Osteoblast (primary cell): ENCODE measurements at regions not wholly inside any gene's neighbourhood (a gene's known extent, or its start where the extent isn't known, plus 50 kb on each side); places are given as distances from the start of the nearest gene placed in this dataset.

ENCODE experiments used
- DNase-seq: peaks from one replicate; pipeline ENCODE4 v3.0.0; 2011; ENCODE audit warnings: low spot score, mixed read lengths; ENCODE audit not compliant: insufficient read length; ENCODE audit errors: missing footprints
- H2AFZ ChIP-seq: 2 replicates; pipeline ENCODE4 v1.6.0; 2011; ENCODE audit warnings: mild to moderate bottlenecking, low read length
- H3K27ac ChIP-seq: 2 replicates; pipeline ENCODE4 v1.5.1; 2011; ENCODE audit warnings: mild to moderate bottlenecking, low read depth, low read length, moderate library complexity
- H3K27me3 ChIP-seq: 2 replicates; pipeline ENCODE4 v1.6.0; 2012; ENCODE audit warnings: mild to moderate bottlenecking, control low read depth, inconsistent platforms, low read length, moderate library complexity; ENCODE audit not compliant: insufficient read depth
- H3K36me3 ChIP-seq: 2 replicates; pipeline ENCODE4 v1.5.1; 2011; ENCODE audit warnings: mild to moderate bottlenecking, low read length, control low read depth, moderate library complexity; ENCODE audit not compliant: insufficient read depth
- H3K4me1 ChIP-seq: 2 replicates; pipeline ENCODE4 v1.5.1; 2011; ENCODE audit warnings: mild to moderate bottlenecking, low read length, control low read depth, moderate library complexity; ENCODE audit not compliant: insufficient read depth
- H3K4me2 ChIP-seq: 2 replicates; pipeline ENCODE4 v1.6.0; 2011; ENCODE audit warnings: mild to moderate bottlenecking, low read length; ENCODE audit not compliant: insufficient read depth
- H3K4me3 ChIP-seq: fragments of 200-600 bp; sonication (generic); 3 replicates; pipeline ENCODE4 v1.5.1; 2012; ENCODE audit warnings: mild to moderate bottlenecking, low read length, inconsistent platforms; ENCODE audit not compliant: insufficient read depth
- H3K79me2 ChIP-seq: 2 replicates; pipeline ENCODE4 v1.6.0; 2012; ENCODE audit warnings: mild to moderate bottlenecking, low read length, control low read depth, inconsistent platforms; ENCODE audit not compliant: insufficient read depth
- H3K9me3 ChIP-seq: 2 replicates; pipeline ENCODE4 v1.5.1; 2011; ENCODE audit warnings: low read depth, low read length, control low read depth
- H4K20me1 ChIP-seq: 2 replicates; pipeline ENCODE4 v1.6.0; 2012; ENCODE audit warnings: mild to moderate bottlenecking, low read length, control low read depth; ENCODE audit not compliant: insufficient read depth
- TF ChIP-seq, protein P1 (sequence below): IDR thresholded peaks from 2 replicates; pipeline ENCODE4 v1.5.1; 2011; ENCODE audit warnings: mild to moderate bottlenecking, low read depth, low read length, moderate library complexity; ENCODE audit errors: extremely low read depth

DNA sequence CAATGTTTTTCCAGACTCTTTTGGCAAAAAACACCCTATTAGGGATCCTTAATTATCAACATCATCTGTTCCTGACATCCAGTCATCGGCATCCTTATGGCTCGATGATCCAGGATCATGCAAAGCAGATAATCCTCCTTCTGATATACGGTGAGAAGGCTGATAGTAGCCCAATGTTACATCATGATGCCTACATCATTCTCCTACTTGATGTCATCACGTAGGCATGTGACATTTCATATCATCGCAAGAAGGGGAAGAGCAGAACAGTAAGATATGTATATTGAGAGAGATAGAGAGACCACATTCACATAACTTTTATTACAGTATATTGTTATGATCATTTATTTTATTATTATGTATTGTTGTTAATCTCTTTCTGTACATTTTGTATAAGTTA lies 168.6 kb downstream of the ADAMTS15 start:
- no peak overlapping the region for H2AFZ ChIP-seq
- H3K4me3 ChIP-seq: no peak overlapping the region
- no peak overlapping the region for H3K4me2 ChIP-seq
- H3K9me3 ChIP-seq: peaks cover 3% of the 10 kb centered on the region
- H3K36me3 ChIP-seq: no peaks in the 10 kb centered on the region
- H3K79me2 ChIP-seq: no peaks in the 10 kb centered on the region
- DNase-seq: no peak
- H3K27ac ChIP-seq: no peak overlapping the region
- H3K4me1 ChIP-seq: peaks cover 10% of the 10 kb centered on the region
- TF ChIP-seq, protein P1, sequence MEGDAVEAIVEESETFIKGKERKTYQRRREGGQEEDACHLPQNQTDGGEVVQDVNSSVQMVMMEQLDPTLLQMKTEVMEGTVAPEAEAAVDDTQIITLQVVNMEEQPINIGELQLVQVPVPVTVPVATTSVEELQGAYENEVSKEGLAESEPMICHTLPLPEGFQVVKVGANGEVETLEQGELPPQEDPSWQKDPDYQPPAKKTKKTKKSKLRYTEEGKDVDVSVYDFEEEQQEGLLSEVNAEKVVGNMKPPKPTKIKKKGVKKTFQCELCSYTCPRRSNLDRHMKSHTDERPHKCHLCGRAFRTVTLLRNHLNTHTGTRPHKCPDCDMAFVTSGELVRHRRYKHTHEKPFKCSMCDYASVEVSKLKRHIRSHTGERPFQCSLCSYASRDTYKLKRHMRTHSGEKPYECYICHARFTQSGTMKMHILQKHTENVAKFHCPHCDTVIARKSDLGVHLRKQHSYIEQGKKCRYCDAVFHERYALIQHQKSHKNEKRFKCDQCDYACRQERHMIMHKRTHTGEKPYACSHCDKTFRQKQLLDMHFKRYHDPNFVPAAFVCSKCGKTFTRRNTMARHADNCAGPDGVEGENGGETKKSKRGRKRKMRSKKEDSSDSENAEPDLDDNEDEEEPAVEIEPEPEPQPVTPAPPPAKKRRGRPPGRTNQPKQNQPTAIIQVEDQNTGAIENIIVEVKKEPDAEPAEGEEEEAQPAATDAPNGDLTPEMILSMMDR: no peak
- peaks cover 6% of the 10 kb centered on the region for H3K27me3 ChIP-seq
- H4K20me1 ChIP-seq: no peaks in the 10 kb centered on the region

DNA sequence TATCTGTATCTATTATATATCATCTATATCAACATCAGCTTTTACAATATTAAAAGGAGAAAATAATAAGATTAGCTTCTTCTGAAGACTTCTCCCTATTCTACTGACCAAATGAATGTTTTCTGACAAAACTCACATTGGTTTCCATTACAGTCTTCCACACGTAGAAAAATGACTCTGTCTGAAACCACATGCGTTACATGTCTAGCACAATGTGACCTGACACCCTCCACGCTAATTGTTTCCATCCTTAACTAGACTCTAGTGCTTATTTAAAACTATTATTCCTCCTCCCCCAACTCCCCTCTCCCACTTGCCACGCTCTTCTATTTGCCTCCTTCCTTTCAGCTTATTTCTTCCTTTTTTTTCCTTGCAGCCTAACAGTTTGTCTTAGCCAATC lies 172.1 kb downstream of the ADAMTS15 start:
- Histone ChIP-seq H3K27ac (no peak overlapping the region), H3K9me3 (peaks cover 3% of the 10 kb centered on the region), H4K20me1 (no peaks in the 10 kb centered on the region), H3K27me3 (peaks cover 9% of the 10 kb centered on the region), H3K4me3 (no peak overlapping the region), H3K4me1 (no peaks in the 10 kb centered on the region), H3K36me3 (no peaks in the 10 kb centered on the region), H3K79me2 (no peaks in the 10 kb centered on the region), H2AFZ (no peak overlapping the region), H3K4me2 (no peak overlapping the region)
- no peak for DNase-seq
- TF ChIP-seq, protein P1: no peak

GRCh38 chr11:130622141-130622542 lies 173.7 kb downstream of the ADAMTS15 start:
- Histone ChIP-seq H3K79me2 (no peaks in the 10 kb centered on the region), H3K36me3 (no peaks in the 10 kb centered on the region), H3K4me3 (no peak overlapping the region), H4K20me1 (no peaks in the 10 kb centered on the region), H3K27me3 (peaks cover 9% of the 10 kb centered on the region), H3K27ac (no peak overlapping the region), H3K4me2 (no peak overlapping the region), H3K9me3 (peaks cover 3% of the 10 kb centered on the region), H3K4me1 (no peaks in the 10 kb centered on the region), H2AFZ (no peak overlapping the region)
- TF ChIP-seq, protein P1: no peak
- no peak for DNase-seq

DNA sequence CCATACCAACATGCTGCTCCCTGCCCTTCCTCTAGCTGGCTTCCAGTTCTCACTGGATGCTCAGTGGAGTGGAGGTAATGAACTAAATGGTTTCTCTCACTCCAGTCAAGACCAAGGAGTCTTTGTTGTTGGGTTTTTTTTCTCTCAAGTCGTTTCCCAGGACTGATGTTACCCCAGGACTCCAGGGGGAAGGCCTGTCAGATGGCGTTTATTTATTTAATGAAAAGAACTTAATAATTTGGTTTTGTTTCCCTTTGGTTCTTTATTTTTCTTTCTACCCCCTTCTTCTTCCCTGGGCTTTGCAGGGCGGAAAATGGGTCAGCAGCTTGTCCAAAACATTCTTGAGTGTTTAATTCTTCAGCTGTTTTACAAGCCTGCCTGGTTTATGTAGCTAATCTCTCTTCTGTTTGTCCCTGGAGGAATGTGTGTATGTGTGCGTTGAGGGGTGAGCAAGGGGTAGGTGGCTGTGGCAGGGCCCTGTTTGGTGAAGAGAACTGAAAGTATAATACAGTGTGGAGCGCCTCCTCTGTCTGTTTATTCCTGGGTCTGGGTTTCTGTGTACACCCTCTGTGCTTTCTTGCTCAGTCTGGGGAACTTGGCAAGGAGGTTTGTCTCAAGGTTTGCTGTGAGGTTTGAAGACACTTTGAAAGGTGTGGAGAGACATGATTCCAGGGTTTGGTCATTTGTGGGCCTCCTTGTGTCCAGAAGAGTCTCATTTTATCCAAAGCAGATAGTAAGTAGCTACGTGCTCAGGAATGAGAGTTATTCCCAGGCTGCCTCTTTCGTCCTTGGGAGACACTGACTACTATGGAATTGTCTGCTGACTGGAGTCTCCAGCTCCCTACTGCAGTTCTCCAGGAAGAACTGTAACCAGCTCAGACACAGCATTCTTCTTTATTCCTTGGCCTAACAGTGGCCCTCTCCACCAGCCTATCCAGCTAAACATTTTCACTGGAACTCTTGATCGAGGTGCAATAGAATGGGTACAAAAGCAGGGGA lies 175.5 kb downstream of the ADAMTS15 start:
- no peaks in the 10 kb centered on the region for H3K79me2 ChIP-seq
- peaks cover 3% of the 10 kb centered on the region for H3K27me3 ChIP-seq
- no peaks in the 10 kb centered on the region for H3K36me3 ChIP-seq
- no peak overlapping the region for H3K27ac ChIP-seq
- no peak for DNase-seq
- no peaks in the 10 kb centered on the region for H4K20me1 ChIP-seq
- TF ChIP-seq, protein P1: no peak
- H3K4me2 ChIP-seq: no peak overlapping the region
- H3K9me3 ChIP-seq: no peaks in the 10 kb centered on the region
- no peak overlapping the region for H2AFZ ChIP-seq
- H3K4me1 ChIP-seq: no peaks in the 10 kb centered on the region
- no peak overlapping the region for H3K4me3 ChIP-seq
